HG03378 (cell line): ENCODE measurements at regions not wholly inside any gene's neighbourhood (a gene's known extent, or its start where the extent isn't known, plus 50 kb on each side); places are given as distances from the start of the nearest gene placed in this dataset.
"Not testable (repeated sequence)": the region's sequence is repeated elsewhere in the genome, so short reads cannot be mapped to it uniquely, and the experiment has no call there.

Source experiments
- ATAC-seq: cut with Tn5 transposase; IDR thresholded peaks from one replicate; pipeline ENCODE4 v1.9.1; 2021; ENCODE audit warnings: mild to moderate bottlenecking, moderate library complexity; ENCODE audit not compliant: unreplicated experiment

DNA sequence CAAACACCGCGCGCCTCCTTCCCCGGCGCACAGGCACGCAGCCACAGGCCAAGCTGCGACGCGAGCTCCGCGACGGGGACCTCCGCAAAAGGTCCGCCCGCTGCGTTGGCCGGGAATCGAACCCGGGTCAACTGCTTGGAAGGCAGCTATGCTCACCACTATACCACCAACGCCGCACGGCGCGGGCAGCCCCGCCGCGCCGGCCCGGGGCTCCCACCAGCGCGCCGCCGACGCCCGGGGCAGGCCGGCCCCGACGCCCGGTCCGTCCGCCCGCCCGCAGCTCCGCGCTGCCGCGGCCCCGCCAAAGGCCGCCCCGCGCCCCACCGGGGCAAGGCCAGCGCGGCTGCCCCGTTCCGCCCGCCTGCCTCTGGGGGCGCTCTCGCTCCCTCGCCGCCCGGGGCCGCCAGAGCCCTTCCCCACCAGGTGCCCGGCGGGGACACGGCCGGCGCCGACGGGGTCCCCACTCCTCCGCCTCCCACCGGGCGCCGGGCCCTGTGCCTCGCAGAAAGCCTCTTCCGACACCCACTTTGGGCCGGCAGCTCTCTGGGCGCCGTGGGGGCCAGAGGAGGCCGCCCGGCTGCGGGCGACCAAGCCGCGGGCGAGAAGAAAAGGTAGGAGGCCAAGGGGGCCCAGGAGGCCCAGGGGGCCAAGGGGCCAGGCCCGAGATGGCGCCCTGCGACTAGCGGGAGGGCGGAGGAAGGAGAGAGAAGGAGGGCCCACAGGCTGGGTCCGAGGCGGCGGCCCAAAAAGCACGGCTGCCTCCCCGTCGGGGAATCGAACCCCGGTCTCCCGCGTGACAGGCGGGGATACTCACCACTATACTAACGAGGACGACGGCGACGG, 50.2 kb upstream of the FCGR2A start:
- ATAC-seq = not testable (repeated sequence)

DNA sequence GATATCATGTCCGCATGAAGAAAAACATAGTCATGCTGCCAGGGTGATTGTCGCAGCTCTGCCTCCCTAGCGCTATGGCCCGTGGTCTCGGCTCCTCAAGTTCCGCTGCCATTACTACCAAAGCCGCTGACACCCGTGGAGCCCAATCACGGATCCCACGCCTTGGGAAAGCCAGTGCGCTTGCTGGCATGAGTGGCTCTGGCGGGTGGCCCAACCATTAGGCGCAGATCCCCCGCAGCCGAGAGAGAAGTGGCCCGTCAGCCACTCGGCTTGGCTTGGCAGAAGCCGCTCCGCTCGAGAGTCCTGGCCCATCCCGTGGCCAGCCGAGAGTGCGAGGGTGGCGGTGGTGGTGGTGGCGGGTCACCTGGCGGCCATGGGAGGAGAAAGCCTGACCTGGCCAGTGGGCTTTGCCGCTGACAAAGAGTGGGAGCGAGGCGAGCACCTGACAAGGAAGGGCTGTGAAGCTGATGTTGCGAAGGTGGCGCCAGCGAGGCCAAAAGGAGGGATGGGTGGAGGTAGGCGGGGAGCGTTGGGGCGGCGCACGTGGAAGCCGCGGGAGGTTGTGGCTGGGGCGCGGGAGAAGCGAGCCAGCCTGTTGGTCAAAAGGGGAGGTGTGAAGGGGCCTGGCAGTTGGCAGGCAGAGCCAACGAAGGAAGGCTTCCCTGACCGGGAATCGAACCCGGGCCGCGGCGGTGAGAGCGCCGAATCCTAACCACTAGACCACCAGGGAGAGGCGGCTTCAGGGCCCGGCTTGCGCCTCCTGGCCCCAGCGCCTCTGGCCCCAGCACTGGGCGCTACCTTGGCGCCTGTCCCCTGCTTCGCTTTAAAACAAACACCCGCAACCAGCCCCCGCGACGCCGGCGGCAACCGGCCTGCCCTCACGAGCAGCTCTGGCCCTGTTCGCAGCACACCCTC, 51.0 kb upstream of the FCGR2A start:
- ATAC-seq = peak; percentile 64

DNA sequence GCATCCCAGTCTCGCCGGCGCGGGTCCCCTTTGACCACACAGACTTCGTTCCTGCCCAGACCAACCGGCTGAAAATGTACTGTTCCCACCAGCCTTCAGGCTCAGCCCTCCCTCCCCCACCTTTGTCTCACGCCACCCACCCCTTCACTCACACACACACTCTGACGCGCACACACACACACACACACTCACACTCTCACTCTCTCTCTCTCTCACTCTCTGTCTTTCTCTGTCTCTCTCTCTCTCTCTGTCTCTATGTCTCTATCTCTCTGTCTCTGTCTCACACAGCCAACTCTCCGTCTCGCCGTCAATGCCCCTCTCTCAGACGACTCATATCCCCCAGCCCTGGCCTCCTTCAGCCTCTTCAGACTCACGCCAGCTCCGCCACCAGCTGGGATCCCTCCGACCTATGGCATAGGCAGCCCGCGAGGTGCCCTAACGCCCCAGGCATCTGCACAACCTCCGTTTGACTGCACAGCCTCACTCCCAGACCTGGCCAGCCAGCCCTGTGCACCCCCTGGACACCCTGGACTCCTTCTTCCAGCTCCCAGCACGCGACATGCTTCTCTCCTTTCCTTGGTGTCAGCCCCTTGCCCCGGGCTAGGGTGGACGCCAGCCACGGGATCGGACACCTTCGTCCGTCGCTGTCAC, 53.4 kb upstream of the FCGR2A start:
- not testable (repeated sequence) for ATAC-seq

DNA sequence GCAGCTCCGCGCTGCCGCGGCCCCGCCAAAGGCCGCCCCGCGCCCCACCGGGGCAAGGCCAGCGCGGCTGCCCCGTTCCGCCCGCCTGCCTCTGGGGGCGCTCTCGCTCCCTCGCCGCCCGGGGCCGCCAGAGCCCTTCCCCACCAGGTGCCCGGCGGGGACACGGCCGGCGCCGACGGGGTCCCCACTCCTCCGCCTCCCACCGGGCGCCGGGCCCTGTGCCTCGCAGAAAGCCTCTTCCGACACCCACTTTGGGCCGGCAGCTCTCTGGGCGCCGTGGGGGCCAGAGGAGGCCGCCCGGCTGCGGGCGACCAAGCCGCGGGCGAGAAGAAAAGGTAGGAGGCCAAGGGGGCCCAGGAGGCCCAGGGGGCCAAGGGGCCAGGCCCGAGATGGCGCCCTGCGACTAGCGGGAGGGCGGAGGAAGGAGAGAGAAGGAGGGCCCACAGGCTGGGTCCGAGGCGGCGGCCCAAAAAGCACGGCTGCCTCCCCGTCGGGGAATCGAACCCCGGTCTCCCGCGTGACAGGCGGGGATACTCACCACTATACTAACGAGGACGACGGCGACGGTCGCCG, 57.4 kb upstream of the FCGR2A start:
- not testable (repeated sequence) for ATAC-seq

DNA sequence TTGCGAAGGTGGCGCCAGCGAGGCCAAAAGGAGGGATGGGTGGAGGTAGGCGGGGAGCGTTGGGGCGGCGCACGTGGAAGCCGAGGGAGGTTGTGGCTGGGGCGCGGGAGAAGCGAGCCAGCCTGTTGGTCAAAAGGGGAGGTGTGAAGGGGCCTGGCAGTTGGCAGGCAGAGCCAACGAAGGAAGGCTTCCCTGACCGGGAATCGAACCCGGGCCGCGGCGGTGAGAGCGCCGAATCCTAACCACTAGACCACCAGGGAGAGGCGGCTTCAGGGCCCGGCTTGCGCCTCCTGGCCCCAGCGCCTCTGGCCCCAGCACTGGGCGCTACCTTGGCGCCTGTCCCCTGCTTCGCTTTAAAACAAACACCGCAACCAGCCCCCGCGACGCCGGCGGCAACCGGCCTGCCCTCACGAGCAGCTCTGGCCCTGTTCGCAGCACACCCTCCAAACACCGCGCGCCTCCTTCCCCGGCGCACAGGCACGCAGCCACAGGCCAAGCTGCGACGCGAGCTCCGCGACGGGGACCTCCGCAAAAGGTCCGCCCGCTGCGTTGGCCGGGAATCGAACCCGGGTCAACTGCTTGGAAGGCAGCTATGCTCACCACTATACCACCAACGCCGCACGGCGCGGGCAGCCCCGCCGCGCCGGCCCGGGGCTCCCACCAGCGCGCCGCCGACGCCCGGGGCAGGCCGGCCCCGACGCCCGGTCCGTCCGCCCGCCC, 58.1 kb upstream of the FCGR2A start:
- peak; percentile 48 for ATAC-seq

DNA sequence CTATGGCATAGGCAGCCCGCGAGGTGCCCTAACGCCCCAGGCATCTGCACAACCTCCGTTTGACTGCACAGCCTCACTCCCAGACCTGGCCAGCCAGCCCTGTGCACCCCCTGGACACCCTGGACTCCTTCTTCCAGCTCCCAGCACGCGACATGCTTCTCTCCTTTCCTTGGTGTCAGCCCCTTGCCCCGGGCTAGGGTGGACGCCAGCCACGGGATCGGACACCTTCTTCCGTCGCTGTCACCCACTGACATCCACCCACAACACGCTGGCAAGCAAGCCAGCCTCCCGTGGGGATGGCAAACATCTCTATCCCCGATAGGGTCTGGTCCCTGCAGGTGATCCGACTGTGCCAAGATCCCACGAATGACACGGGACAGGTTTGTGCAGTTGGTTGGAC, 60.5 kb upstream of the FCGR2A start:
- ATAC-seq = not testable (repeated sequence)

DNA sequence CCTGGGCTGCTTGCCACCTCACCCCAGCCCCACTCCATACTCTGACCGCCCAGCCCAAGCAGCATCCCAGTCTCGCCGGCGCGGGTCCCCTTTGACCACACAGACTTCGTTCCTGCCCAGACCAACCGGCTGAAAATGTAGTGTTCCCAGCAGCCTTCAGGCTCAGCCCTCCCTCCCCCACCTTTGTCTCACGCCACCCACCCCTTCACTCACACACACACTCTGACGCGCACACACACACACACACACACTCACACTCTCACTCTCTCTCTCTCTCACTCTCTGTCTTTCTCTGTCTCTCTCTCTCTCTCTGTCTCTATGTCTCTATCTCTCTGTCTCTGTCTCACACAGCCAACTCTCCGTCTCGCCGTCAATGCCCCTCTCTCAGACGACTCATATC, 61.0 kb upstream of the FCGR2A start:
- ATAC-seq = not testable (repeated sequence)

DNA sequence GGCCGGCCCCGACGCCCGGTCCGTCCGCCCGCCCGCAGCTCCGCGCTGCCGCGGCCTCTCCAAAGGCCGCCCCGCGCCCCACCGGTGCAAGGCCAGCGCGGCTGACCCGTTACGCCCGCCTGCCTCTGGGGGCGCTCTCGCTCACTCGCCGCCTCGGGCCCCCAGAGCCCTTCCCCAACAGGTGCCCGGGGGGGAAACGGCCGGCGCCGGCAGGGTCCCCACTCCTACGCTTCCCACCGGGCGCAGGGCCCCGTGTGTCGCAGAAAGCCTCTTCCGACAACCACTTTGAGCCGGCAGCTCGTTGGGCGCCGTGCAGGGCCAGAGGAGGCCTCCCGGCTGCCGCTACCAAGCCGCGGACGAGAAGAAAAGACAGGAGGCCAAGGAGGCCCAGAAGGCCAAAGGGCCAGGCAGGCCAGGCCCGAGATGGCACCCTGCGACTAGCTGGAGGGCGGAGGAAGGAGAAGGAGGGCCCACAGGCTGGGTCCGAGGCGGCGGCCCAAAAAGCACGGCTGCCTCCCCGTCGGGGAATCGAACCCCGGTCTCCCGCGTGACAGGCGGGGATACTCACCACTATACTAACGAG, 64.9 kb upstream of the FCGR2A start:
- ATAC-seq = no peak

DNA sequence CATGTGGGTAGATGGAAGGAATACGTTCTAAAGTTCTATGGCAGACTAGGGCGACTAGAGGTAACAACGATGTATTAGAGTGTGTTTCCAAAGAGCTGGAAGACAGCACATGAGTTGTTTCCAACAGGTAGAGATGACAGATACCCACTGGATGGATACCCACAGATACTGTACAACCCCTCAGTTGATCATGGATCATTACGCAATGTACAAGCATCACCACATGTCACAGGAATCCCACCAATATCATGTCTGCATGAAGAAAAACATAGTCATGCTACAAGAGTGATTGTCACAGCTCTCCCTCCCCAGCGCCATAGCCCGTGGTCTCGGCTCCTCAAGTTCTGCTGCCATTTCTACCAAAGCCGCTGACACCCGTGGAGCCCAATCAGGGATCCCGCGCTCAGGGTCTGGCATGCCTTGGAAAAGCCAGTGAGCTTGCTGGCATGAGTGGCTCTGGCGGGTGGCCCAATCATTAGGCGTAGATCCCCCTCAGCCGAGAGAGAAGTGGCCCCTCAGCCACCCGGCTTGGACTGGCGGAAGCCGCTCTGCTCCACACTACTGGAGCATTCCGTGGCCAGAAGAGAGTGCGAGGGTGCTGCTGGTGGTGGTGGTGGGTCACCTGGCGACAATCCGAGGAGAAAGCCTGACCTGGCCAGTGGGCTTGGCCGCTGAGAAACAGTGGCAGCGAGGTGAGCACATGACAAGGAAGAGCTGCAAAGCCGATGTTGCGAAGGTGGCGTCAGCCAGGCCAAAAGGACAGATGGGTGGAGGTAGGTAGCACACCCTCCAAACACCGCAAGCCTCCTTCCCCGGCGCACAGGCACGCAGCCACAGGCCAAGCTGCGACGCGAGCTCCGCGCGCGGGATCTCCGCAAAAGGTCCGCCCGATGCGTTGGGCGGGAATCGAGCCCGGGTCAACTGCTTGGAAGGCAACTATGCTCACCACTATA, 65.7 kb upstream of the FCGR2A start:
- ATAC-seq = no peak

DNA sequence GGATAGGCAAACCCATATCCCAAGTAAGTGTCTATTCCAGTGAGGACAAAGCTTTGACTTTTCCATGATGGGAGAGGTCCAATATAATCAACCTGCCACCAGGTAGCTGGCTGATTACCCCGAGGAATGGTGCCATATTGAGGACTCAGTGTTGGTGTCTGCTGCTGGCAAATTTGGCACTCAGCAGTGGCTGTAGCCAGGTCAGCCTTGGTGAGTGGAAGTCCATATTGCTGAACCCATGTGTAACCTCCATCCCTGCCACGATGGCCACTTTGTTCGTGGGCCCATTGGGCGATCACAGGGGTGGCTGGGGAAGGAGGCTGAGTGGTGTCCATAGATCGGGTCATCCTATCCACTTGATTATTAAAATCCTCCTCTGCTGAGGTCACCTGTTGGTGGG, 65.5 kb upstream of the CFAP126 start:
- ATAC-seq = not testable (repeated sequence)

DNA sequence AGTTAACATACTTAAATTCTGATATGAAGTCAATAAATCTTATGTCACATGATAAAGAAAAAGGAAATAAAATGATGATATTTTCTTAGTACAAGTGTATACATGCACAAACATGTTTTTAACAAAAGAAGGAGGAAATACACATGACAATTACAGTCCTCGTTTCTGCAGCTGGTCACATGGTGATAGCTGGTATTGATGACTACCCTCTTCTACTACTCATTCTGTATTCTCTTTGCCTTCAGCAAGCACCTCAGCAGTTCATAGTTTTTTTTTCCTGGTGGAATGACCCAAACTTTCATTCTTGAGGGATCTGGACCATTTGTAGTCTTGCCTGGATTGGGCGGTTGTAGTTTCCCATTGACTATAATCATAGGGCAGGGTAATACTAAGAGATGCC, 64.4 kb upstream of the CFAP126 start:
- ATAC-seq = no peak

DNA sequence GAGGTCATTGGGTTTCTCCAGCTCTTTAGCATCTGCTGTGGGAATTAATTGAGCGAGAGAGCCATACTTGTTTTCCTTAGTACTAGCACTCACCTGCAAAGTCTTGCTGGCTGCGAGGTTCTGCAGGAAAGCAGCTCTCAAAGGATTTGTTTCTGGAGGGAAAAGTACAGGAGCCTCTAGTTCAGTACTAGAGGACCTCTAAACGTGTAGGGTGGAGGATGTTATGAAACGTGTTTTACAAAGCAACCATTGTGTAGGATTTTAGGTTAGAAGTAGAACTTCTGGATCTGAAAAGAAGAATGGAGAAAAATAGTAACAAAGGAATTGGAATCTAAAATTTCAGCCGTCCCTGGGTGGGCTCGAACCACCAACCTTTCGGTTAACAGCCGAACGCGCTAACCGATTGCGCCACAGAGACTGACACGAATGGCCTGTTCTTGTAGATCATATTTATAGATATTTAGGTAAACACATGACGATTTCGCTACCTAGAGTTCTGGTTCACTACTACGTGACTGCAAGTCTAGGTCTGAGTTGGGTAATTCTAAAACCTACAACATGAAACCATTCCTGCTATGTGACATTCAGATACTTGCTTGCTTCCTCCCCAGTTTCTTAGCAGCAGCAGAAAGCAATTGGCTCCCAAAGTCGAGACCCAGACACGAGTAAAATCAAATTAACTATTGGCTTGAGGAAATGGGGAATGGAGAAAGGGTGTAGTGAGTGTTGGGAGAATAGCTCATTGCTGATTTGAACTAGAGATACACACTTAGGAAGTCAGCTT, 60.2 kb upstream of the CFAP126 start:
- ATAC-seq = no peak

DNA sequence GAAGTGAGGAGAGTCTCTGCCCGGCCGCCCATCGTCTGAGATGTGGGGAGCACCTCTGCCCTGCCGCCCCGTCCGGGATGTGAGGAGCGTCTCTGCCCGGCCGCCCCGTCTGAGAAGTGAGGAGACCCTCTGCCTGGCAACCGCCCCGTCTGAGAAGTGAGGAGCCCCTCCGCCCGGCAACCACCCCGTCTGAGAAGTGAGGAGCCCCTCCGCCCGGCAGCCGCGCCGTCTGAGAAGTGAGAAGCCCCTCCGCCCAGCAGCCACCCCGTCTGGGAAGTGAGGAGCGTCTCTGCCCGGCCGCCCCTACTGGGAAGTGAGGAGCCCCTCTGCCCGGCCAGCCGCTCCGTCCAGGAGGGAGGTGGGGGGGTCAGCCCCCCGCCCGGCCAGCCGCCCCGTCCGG, 55.2 kb upstream of the CFAP126 start:
- not testable (repeated sequence) for ATAC-seq

DNA sequence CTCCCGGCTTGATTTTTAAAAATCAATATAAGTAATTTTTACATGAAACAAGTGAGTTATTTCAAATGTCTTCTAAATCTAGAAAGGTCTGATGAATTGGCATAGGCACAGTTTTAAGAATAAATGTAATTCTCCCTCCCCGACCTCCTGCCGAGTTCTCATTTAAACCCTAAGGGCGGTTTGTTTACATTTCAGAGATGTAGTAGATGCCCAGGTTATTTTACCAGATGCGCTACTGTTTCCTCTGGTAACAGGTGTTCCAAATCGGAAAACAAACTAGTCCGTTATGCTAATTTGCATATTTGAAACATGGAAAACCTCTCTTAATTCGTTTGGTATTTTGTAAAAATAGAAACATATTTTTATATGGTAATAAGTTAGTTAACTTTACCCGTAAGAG, 53.8 kb upstream of the CFAP126 start:
- no peak for ATAC-seq

DNA sequence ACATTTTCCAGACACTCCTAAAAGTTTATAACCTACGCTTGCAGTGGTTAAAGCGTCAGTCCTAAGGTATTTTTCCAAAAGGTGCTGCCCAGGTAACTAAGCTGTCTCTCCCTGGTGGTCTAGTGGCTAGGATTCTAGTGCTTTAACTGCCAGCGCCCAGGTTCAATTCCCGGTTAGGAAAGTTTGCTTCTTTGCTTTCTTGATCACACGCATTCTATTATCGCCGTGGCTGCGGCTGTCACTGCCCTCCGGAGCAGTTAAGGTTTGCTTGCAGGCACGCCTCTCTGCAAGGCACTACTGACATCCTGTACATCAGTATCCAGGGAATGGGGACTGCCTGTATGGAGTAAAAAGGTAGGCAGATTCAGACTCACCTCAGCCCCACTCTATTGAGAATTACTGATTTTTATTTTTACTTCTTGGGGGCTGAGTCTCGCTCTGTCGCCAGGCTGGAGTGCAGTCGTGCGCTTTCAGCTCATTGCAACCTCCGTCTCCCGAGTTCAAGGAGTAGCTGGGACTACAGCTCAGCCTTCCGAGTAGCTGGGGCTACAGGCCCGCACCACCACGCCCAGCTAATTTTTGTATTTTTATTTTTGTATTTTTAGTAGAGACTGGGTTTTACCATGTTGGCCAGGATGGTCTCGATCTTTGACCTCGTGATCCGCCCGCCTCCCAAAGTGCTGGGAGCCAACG, 53.2 kb upstream of the CFAP126 start:
- ATAC-seq = no peak

DNA sequence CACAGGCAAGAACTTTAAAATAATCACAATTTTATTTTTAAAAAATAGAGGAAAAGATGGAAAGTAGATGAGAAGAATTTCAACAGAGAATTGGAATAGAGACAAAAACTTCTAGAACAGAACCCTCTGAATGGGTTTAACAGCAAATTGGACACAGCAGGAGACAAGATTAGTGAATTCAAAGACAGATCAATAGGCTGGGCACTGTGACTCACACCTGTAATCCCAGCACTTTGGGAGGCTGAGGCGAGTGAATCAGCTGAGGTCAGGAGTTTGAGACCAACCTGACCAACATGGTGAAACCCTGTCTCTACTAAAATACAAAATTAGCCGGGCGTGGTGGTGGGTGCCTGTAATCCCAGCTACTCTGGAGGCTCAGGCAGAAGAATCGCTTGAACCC, 49.9 kb upstream of the CFAP126 start:
- not testable (repeated sequence) for ATAC-seq
